ENCODE measurements at regions not wholly inside any gene's neighbourhood (a gene's known extent, or its start where the extent isn't known, plus 50 kb on each side); places are given as distances from the start of the nearest gene placed in this dataset.

DNA sequence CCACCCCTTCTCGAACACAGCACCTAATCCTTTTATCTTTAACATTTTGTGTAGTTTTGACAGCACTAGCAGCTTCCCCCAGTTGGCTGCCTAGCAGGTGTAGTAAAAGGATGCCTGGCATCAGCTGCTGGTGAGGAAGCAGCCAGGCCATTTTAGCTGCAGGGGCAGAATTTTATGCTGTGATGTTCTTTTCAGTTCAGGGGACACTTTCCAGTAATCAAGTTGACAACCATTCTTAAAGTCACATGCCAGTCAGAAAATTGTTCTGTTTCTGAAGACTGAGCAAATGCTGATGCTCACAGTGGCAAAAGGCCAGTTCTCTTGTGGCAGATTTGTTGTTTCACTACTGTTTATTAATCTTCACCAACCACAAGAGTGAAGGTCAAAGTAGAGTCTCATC, 570.8 kb downstream of the CCDC85A start:
- TF ChIP-seq, protein P1, sequence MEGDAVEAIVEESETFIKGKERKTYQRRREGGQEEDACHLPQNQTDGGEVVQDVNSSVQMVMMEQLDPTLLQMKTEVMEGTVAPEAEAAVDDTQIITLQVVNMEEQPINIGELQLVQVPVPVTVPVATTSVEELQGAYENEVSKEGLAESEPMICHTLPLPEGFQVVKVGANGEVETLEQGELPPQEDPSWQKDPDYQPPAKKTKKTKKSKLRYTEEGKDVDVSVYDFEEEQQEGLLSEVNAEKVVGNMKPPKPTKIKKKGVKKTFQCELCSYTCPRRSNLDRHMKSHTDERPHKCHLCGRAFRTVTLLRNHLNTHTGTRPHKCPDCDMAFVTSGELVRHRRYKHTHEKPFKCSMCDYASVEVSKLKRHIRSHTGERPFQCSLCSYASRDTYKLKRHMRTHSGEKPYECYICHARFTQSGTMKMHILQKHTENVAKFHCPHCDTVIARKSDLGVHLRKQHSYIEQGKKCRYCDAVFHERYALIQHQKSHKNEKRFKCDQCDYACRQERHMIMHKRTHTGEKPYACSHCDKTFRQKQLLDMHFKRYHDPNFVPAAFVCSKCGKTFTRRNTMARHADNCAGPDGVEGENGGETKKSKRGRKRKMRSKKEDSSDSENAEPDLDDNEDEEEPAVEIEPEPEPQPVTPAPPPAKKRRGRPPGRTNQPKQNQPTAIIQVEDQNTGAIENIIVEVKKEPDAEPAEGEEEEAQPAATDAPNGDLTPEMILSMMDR (IDR thresholded peaks at IDR 0.05; ENCODE audit: insufficient read depth, low read length, poor library complexity, severe bottlenecking), result no peak
- Histone ChIP-seq H3K36me3 (ENCODE audit: control insufficient read depth, insufficient read depth, low read length) (no peaks in the 10 kb centered on the region), H3K4me3 (replicated peaks; ENCODE audit: low read depth, low read length) (no peak overlapping the region), H3K27me3 (replicated peaks; ENCODE audit: control insufficient read depth, insufficient read depth, low read length) (no peaks in the 10 kb centered on the region)
- DNase-seq (ENCODE audit: extremely low read depth, insufficient read length), result no peak

DNA sequence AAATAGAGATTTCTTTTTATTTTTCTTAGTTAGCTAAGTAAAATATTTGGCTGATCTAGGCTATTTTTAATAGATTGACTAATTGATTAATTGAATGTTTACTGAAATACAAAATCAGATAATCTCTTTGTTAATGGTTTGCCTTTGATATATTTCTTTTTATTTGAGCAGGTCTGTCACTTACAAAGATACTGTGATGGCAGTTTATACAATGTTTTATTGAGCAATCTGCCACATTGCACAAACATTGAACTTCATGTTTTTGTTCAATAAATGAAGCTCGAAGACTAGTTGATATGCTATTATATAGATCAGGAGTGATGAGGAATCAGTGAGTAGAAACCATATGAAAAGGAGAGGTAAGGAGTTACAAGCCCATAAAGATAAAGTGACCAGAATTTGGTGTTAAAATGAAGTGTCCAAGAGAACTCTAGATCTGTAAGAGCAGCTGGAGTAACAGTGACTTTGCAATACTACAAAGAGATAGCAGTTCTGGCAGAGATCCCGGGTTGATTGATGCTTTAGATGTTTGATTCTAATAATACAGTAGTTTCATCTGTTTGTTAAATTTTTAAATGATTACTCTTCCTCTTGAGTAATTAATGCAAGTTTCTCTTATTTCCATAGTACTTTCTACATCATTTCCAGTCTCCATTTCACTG, 574.2 kb downstream of the CCDC85A start:
- TF ChIP-seq, protein P1 (IDR thresholded peaks at IDR 0.05; ENCODE audit: insufficient read depth, low read length, poor library complexity, severe bottlenecking), result no peak
- DNase-seq (ENCODE audit: extremely low read depth, insufficient read length), result no peak
- Histone ChIP-seq H3K36me3 (ENCODE audit: control insufficient read depth, insufficient read depth, low read length) (no peaks in the 10 kb centered on the region), H3K4me3 (replicated peaks; ENCODE audit: low read depth, low read length) (no peak overlapping the region), H3K27me3 (replicated peaks; ENCODE audit: control insufficient read depth, insufficient read depth, low read length) (no peaks in the 10 kb centered on the region)

DNA sequence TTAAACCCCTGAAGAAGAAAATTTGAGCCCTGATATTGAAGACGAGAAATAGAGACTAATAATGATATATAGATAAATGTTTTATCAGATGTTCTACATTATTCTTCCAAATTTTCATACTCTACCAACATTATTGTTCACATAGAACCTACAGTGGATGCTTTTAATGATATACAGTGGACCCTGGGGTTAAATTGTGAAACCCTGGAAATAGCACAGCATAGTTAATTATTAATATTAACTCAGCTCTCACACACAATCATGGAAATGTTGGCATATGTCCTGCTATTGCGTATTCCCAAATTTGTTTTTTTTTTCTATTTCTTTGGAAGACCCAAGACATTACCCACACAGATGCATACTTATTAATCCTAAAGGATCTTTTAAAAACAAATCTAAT, 579.9 kb downstream of the CCDC85A start:
- TF ChIP-seq, protein P1 (IDR thresholded peaks at IDR 0.05; ENCODE audit: insufficient read depth, low read length, poor library complexity, severe bottlenecking), result no peak
- Histone ChIP-seq H3K4me3 (replicated peaks; ENCODE audit: low read depth, low read length) (no peak overlapping the region), H3K36me3 (ENCODE audit: control insufficient read depth, insufficient read depth, low read length) (no peaks in the 10 kb centered on the region), H3K27me3 (replicated peaks; ENCODE audit: control insufficient read depth, insufficient read depth, low read length) (no peaks in the 10 kb centered on the region)
- no peak for DNase-seq (ENCODE audit: extremely low read depth, insufficient read length)

DNA sequence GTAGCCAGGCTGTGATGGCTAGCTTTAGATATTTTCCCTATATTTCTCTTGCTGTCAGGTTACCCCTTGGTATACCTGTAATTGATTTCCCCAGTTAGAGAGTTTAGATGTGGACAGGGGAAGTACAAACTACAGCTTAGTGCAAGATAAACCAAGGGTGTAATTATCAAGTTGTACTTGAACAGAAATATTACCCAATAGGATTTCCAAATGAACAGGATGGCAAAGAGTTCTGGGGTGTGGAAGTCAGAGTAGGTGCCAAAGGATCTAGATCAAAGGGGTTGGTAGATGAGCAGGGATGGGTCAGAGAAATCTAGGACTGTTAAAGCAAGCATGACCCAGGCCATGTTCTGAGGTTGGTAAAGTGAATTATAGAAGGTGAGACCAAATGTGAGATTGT, 585.2 kb downstream of the CCDC85A start:
- Histone ChIP-seq H3K36me3 (ENCODE audit: control insufficient read depth, insufficient read depth, low read length) (no peaks in the 10 kb centered on the region), H3K27me3 (replicated peaks; ENCODE audit: control insufficient read depth, insufficient read depth, low read length) (no peaks in the 10 kb centered on the region), H3K4me3 (replicated peaks; ENCODE audit: low read depth, low read length) (no peak overlapping the region)
- DNase-seq (ENCODE audit: extremely low read depth, insufficient read length), result no peak
- TF ChIP-seq, protein P1 (IDR thresholded peaks at IDR 0.05; ENCODE audit: insufficient read depth, low read length, poor library complexity, severe bottlenecking), result no peak

DNA sequence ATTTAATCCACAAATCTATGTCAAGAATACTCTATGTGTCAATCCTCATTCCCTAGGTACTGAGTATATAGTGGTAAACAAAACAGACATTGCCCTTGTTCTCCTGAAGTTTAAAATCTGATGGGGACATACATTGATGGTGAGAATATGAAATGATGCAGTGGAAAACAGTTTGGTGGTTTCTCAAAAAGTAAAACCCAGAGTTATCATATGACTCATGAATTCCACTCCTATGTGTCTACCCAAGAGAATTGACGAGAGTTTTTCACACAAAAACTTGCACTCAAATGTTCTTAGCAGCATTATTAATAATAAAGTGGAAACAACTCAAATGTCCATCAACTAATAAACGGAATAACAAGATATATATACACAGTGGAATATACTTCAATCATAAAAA, 586.7 kb downstream of the CCDC85A start:
- TF ChIP-seq, protein P1 (IDR thresholded peaks at IDR 0.05; ENCODE audit: insufficient read depth, low read length, poor library complexity, severe bottlenecking), result no peak
- H3K36me3 ChIP-seq (ENCODE audit: control insufficient read depth, insufficient read depth, low read length), result no peaks in the 10 kb centered on the region
- no peaks in the 10 kb centered on the region for H3K27me3 ChIP-seq (replicated peaks; ENCODE audit: control insufficient read depth, insufficient read depth, low read length)
- DNase-seq (ENCODE audit: extremely low read depth, insufficient read length), result no peak
- H3K4me3 ChIP-seq (replicated peaks; ENCODE audit: low read depth, low read length), result no peak overlapping the region

DNA sequence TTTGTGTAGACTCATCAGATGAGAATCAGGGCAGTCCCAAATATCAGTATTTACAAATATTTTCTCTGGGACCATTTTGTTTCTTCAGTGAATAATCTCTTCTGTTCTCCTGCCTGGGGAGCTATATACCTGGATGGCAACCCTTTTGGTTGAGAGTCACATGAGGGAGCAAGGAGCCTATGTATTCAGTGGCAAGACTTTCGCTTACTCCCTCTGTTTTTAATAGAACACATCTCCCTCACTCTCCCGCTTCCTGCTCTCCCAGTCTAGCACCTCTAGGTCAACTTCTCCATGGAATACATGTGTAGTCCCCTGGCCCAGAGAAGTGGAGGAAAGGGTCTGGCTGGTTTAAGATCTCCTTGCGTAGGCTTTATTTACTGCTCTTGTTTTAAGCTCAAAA, 600.3 kb downstream of the CCDC85A start:
- no peak overlapping the region for H3K4me3 ChIP-seq (replicated peaks; ENCODE audit: low read depth, low read length)
- H3K36me3 ChIP-seq (ENCODE audit: control insufficient read depth, insufficient read depth, low read length), result no peaks in the 10 kb centered on the region
- TF ChIP-seq, protein P1 (IDR thresholded peaks at IDR 0.05; ENCODE audit: insufficient read depth, low read length, poor library complexity, severe bottlenecking), result no peak
- DNase-seq (ENCODE audit: extremely low read depth, insufficient read length), result no peak
- H3K27me3 ChIP-seq (replicated peaks; ENCODE audit: control insufficient read depth, insufficient read depth, low read length), result no peaks in the 10 kb centered on the region
